MM.1S (cell line): ENCODE measurements at regions not wholly inside any gene's neighbourhood (a gene's known extent, or its start where the extent isn't known, plus 50 kb on each side); places are given as distances from the start of the nearest gene placed in this dataset.

Experiments used
- DNase-seq: peaks from one replicate; pipeline ENCODE4 v3.0.0-alpha.2; 2015
- H2AFZ ChIP-seq: fragments of 300-600 bp; sonication (generic); 2 replicates; pipeline ENCODE4 v1.6.0; 2016; ENCODE audit warnings: antibody characterized with exemption, low read length
- H3F3A ChIP-seq: fragments of 300-600 bp; sonication (generic); 2 replicates; pipeline ENCODE4 v1.6.1; 2016; ENCODE audit warnings: mild to moderate bottlenecking, antibody characterized with exemption, low read length, moderate library complexity, mixed read lengths; ENCODE audit not compliant: insufficient read depth
- H3K27ac ChIP-seq: fragments of 300-600 bp; sonication (generic); 2 replicates; pipeline ENCODE4 v1.5.1; 2016; ENCODE audit warnings: mild to moderate bottlenecking, low read length
- H3K27me3 ChIP-seq: fragments of 300-600 bp; sonication (generic); replicated peaks from 2 replicates; pipeline ENCODE4 v1.6.0; 2016; ENCODE audit warnings: low read length; ENCODE audit not compliant: insufficient read depth
- H3K36me3 ChIP-seq: fragments of 300-600 bp; sonication (generic); replicated peaks from 2 replicates; pipeline ENCODE4 v1.6.1; 2016; ENCODE audit warnings: mild to moderate bottlenecking, low read length, mixed read lengths; ENCODE audit not compliant: insufficient read depth
- H3K4me1 ChIP-seq: fragments of 300-600 bp; sonication (generic); 2 replicates; pipeline ENCODE4 v1.6.1; 2016; ENCODE audit warnings: low read length, mixed read lengths
- H3K4me2 ChIP-seq: fragments of 300-600 bp; sonication (generic); 2 replicates; pipeline ENCODE4 v1.6.0; 2016; ENCODE audit warnings: low read depth, low read length
- H3K4me3 ChIP-seq: fragments of 300-600 bp; sonication (generic); 2 replicates; pipeline ENCODE4 v1.5.1; 2016; ENCODE audit warnings: low read length, mixed read lengths
- H3K79me2 ChIP-seq: fragments of 300-600 bp; sonication (generic); 2 replicates; pipeline ENCODE4 v1.6.1; 2016; ENCODE audit warnings: mixed run types, low read length, mixed read lengths
- H3K9ac ChIP-seq: fragments of 300-600 bp; sonication (generic); 2 replicates; pipeline ENCODE4 v1.6.1; 2016; ENCODE audit warnings: low read length, mixed read lengths
- H3K9me2 ChIP-seq: fragments of 300-600 bp; sonication (generic); replicated peaks from 2 replicates; pipeline ENCODE4 v1.6.1; 2016; ENCODE audit warnings: mild to moderate bottlenecking, low read length, mixed read lengths; ENCODE audit not compliant: insufficient read depth
- H3K9me3 ChIP-seq: fragments of 300-600 bp; sonication (generic); replicated peaks from 2 replicates; pipeline ENCODE4 v1.6.1; 2016; ENCODE audit warnings: mild to moderate bottlenecking, low read length, mixed read lengths; ENCODE audit not compliant: insufficient read depth
- H4K20me1 ChIP-seq: fragments of 300-600 bp; sonication (generic); 2 replicates; pipeline ENCODE4 v1.6.1; 2016; ENCODE audit warnings: mild to moderate bottlenecking, low read length, moderate library complexity, mixed read lengths; ENCODE audit not compliant: insufficient read depth
- CTCF ChIP-seq: fragments of 300-600 bp; sonication (generic); IDR thresholded peaks from 2 replicates; pipeline ENCODE4 v1.5.1; 2016; ENCODE audit warnings: antibody characterized with exemption, low read length, mixed read lengths
- EZH2 ChIP-seq: fragments of 300-600 bp; sonication (generic); optimal IDR thresholded peaks from 2 replicates; pipeline ENCODE3; 2017; ENCODE audit warnings: low read depth, mild to moderate bottlenecking, antibody characterized with exemption, low read length, mixed read lengths
- EZH2phosphoT487 ChIP-seq: fragments of 300-600 bp; sonication (generic); IDR thresholded peaks from 2 replicates; pipeline ENCODE4 v1.6.1; 2018; ENCODE audit warnings: antibody characterized with exemption, low read length

GRCh38 chr15:70274908-70275307 is 177.2 kb upstream of the TLE3 start:
- Histone ChIP-seq H2AFZ (no peak overlapping the region), H4K20me1 (no peaks in the 10 kb centered on the region), H3K9ac (no peak overlapping the region), H3K36me3 (no peaks in the 10 kb centered on the region), H3K27ac (no peak overlapping the region), H3K4me2 (no peak overlapping the region), H3F3A (no peaks in the 10 kb centered on the region), H3K79me2 (no peaks in the 10 kb centered on the region), H3K4me3 (no peak overlapping the region), H3K9me3 (no peaks in the 10 kb centered on the region), H3K27me3 (no peaks in the 10 kb centered on the region), H3K4me1 (no peaks in the 10 kb centered on the region), H3K9me2 (no peaks in the 10 kb centered on the region)
- TF ChIP-seq EZH2 (no peak), EZH2phosphoT487 (no peak), CTCF (no peak)
- no peak for DNase-seq

- Histone ChIP-seq H3K4me2 (no peak overlapping the region), H3K27ac (no peak overlapping the region), H3K27me3 (no peaks in the 10 kb centered on the region), H3K9me3 (no peaks in the 10 kb centered on the region), H3K36me3 (no peaks in the 10 kb centered on the region), H3K4me3 (no peak overlapping the region), H3K9ac (no peak overlapping the region), H3K9me2 (no peaks in the 10 kb centered on the region), H3F3A (no peaks in the 10 kb centered on the region), H3K79me2 (no peaks in the 10 kb centered on the region), H2AFZ (no peak overlapping the region), H3K4me1 (no peaks in the 10 kb centered on the region), H4K20me1 (no peaks in the 10 kb centered on the region)
- TF ChIP-seq EZH2 = no peak
- no peak for TF ChIP-seq EZH2phosphoT487
- TF ChIP-seq CTCF = no peak
- no peak for DNase-seq
These were observed 176.7 kb upstream of the TLE3 start for GRCh38 chr15:70274255-70274880.

- Histone ChIP-seq H3K4me2 (no peak overlapping the region), H3K4me1 (no peaks in the 10 kb centered on the region), H3K27ac (no peak overlapping the region), H3K27me3 (no peaks in the 10 kb centered on the region), H3K9ac (no peak overlapping the region), H2AFZ (no peak overlapping the region), H3K9me3 (no peaks in the 10 kb centered on the region), H3K79me2 (no peaks in the 10 kb centered on the region), H4K20me1 (no peaks in the 10 kb centered on the region), H3K9me2 (no peaks in the 10 kb centered on the region), H3K36me3 (no peaks in the 10 kb centered on the region), H3K4me3 (no peak overlapping the region), H3F3A (no peaks in the 10 kb centered on the region)
- TF ChIP-seq EZH2phosphoT487 (no peak), CTCF (no peak), EZH2 (no peak)
- DNase-seq = no peak
These were observed 176.1 kb upstream of the TLE3 start for GRCh38 chr15:70273808-70274207.
